Activated CD8-positive, alpha-beta T cell treated with anti-CD3 and anti-CD28 coated beads for 36 hours (primary cell): ENCODE measurements at regions not wholly inside any gene's neighbourhood (a gene's known extent, or its start where the extent isn't known, plus 50 kb on each side); places are given as distances from the start of the nearest gene placed in this dataset.

Source experiments
- ATAC-seq: fragments of 200-7000 bp; cut with Tn5 transposase; one replicate; pipeline ENCODE4 v1.10.0; 2021; ENCODE audit warnings: mild to moderate bottlenecking, moderate library complexity
- CTCF ChIA-PET: fragments of 350-600 bp; sonication (Branson Sonifier 250); formaldehyde crosslinking; loops from one replicate; lab custom pipeline; 2021; ENCODE audit warnings: antibody characterized with exemption; lab: Charles Lee
- POLR2A ChIA-PET: fragments of 350-600 bp; sonication (Branson Sonifier 250); formaldehyde crosslinking; loops from one replicate; lab custom pipeline; 2021; ENCODE audit warnings: antibody characterized with exemption; lab: Charles Lee
- DNase-seq: peaks from one replicate; pipeline ENCODE4 v3.0.0-alpha.2; 2020
- H3K27ac Mint-ChIP-seq: one replicate; pipeline ENCODE4 v1.8.0; 2021; ENCODE audit warnings: mild to moderate bottlenecking, mixed read lengths
- H3K27me3 Mint-ChIP-seq: one replicate; pipeline ENCODE4 v1.8.0; 2021; ENCODE audit warnings: mixed read lengths
- H3K36me3 Mint-ChIP-seq: one replicate; pipeline ENCODE4 v1.8.0; 2021; ENCODE audit warnings: low read depth, mixed read lengths
- H3K4me1 Mint-ChIP-seq: one replicate; pipeline ENCODE4 v1.8.0; 2021; ENCODE audit warnings: low read depth, mixed read lengths
- H3K4me3 Mint-ChIP-seq: one replicate; pipeline ENCODE4 v1.8.0; 2021; ENCODE audit warnings: mild to moderate bottlenecking, moderate library complexity, mixed read lengths
- H3K9me3 Mint-ChIP-seq: one replicate; pipeline ENCODE4 v1.8.0; 2021; ENCODE audit warnings: mixed read lengths
- CTCF ChIP-seq: fragments of 200-600 bp; IDR thresholded peaks from one replicate; pipeline ENCODE4 v1.8.0; 2022; ENCODE audit warnings: antibody characterized with exemption, mild to moderate bottlenecking
- intact Hi-C: fragments of 100-400 bp; cut with micrococcal nuclease; formaldehyde crosslinking; loops from one replicate; pipeline ENCODE4 v1.10.0; 2022

- Mint-ChIP-seq H3K9me3 (no peaks in the 10 kb centered on the region), H3K4me1 (no peaks in the 10 kb centered on the region), H3K27me3 (peaks cover 4% of the 10 kb centered on the region), H3K27ac (no peak overlapping the region), H3K36me3 (no peaks in the 10 kb centered on the region), H3K4me3 (no peak overlapping the region)
- DNase-seq (no peak), ATAC-seq (no peak)
- ChIA-PET CTCF (interaction anchor here (0.8 to 2.4 kb wide), 7 partner anchors 8 to 914 kb away, joined by 3 to 24 read pairs (median 3); no protein-coding TSS in a partner anchor), POLR2A (no interaction called here)
- no peak for TF ChIP-seq CTCF
- intact Hi-C loops = loop anchor here (5.0 kb wide), 1 partner anchor 1821 kb away; no protein-coding TSS in a partner anchor
Observed at GRCh38 chr2:157193461-157193860, 64.0 kb upstream of the GALNT5 start.

GRCh38 chr2:157194097-157194688 lies 63.3 kb upstream of the GALNT5 start:
- Mint-ChIP-seq H3K9me3 (no peaks in the 10 kb centered on the region), H3K4me1 (no peaks in the 10 kb centered on the region), H3K4me3 (no peak overlapping the region), H3K27me3 (peaks cover 4% of the 10 kb centered on the region), H3K36me3 (no peaks in the 10 kb centered on the region), H3K27ac (no peak overlapping the region)
- peak; percentile 68 for ATAC-seq
- CTCF ChIA-PET = interaction anchor here (0.8 to 2.4 kb wide), 7 partner anchors 8 to 915 kb away, joined by 3 to 24 read pairs (median 3); no protein-coding TSS in a partner anchor
- intact Hi-C loops = loop anchor here (5.0 kb wide), 1 partner anchor 1822 kb away; no protein-coding TSS in a partner anchor
- TF ChIP-seq CTCF = peak; percentile 75
- POLR2A ChIA-PET = no interaction called here
- peak; percentile 42 for DNase-seq

GRCh38 chr2:157194844-157195243 lies 62.7 kb upstream of the GALNT5 start:
- no peak for DNase-seq
- Mint-ChIP-seq H3K36me3 (no peaks in the 10 kb centered on the region), H3K27me3 (peaks cover 4% of the 10 kb centered on the region), H3K9me3 (no peaks in the 10 kb centered on the region), H3K4me3 (no peak overlapping the region), H3K27ac (no peak overlapping the region), H3K4me1 (no peaks in the 10 kb centered on the region)
- intact Hi-C loops = loop anchor here (5.0 kb wide), 1 partner anchor 1823 kb away; no protein-coding TSS in a partner anchor
- CTCF ChIA-PET = interaction anchor here (2.4 kb wide), 1 partner anchor 15 kb away, joined by 24 read pairs; no protein-coding TSS in a partner anchor
- TF ChIP-seq CTCF = no peak
- ATAC-seq = no peak
- POLR2A ChIA-PET = no interaction called here

- H3K36me3 Mint-ChIP-seq = no peaks in the 10 kb centered on the region
- ChIA-PET POLR2A (no interaction called here), CTCF (no interaction called here)
- H3K4me1 Mint-ChIP-seq = no peaks in the 10 kb centered on the region
- DNase-seq (no peak), ATAC-seq (no peak)
- H3K4me3 Mint-ChIP-seq = no peak overlapping the region
- peaks cover 4% of the 10 kb centered on the region for H3K27me3 Mint-ChIP-seq
- TF ChIP-seq CTCF = no peak
- no peaks in the 10 kb centered on the region for H3K9me3 Mint-ChIP-seq
- intact Hi-C loops = no loop called here
- H3K27ac Mint-ChIP-seq = no peak overlapping the region
Observed at GRCh38 chr2:157196956-157197355, 60.5 kb upstream of the GALNT5 start.

- TF ChIP-seq CTCF = no peak
- no peak for DNase-seq
- Mint-ChIP-seq H3K4me1 (no peaks in the 10 kb centered on the region), H3K4me3 (no peak overlapping the region), H3K9me3 (no peaks in the 10 kb centered on the region), H3K36me3 (no peaks in the 10 kb centered on the region), H3K27ac (no peak overlapping the region), H3K27me3 (peaks cover 4% of the 10 kb centered on the region)
- CTCF ChIA-PET = no interaction called here
- POLR2A ChIA-PET = no interaction called here
- intact Hi-C loops = no loop called here
- no peak for ATAC-seq
Observed at GRCh38 chr2:157197848-157198247, 59.7 kb upstream of the GALNT5 start.
